ENCODE measurements at regions not wholly inside any gene's neighbourhood (a gene's known extent, or its start where the extent isn't known, plus 50 kb on each side); places are given as distances from the start of the nearest gene placed in this dataset.

DNA sequence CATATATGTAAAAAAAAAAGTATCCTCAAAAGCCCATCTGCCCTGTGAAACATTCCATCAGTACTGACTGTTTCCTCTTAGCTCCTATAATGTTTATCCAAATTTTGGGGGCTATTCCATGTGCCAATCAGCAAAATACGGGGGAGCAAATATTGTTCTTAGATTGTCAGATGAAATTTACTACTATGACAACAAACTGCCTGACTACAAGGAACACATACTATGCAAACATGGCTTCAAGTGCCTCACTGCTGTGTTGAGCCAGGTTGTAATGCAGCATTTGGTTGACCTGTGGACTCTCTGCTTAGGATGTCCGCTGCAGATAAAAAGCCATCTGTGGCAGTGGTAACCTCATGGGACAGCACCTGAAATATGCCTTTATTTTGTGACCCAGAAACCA, 98.2 kb upstream of the SCEL start:
- DNase-seq: no peak
- Histone ChIP-seq H3K4me3 (no peak overlapping the region), H3K27me3 (no peaks in the 10 kb centered on the region), H3K36me3 (no peaks in the 10 kb centered on the region), H3K27ac (no peak overlapping the region), H3K4me1 (no peaks in the 10 kb centered on the region), H3K9me3 (no peaks in the 10 kb centered on the region)
- intact Hi-C loops (cut with DNase I; ENCODE audit: low total_unique reads): no loop called here
- TF ChIP-seq, protein P1, sequence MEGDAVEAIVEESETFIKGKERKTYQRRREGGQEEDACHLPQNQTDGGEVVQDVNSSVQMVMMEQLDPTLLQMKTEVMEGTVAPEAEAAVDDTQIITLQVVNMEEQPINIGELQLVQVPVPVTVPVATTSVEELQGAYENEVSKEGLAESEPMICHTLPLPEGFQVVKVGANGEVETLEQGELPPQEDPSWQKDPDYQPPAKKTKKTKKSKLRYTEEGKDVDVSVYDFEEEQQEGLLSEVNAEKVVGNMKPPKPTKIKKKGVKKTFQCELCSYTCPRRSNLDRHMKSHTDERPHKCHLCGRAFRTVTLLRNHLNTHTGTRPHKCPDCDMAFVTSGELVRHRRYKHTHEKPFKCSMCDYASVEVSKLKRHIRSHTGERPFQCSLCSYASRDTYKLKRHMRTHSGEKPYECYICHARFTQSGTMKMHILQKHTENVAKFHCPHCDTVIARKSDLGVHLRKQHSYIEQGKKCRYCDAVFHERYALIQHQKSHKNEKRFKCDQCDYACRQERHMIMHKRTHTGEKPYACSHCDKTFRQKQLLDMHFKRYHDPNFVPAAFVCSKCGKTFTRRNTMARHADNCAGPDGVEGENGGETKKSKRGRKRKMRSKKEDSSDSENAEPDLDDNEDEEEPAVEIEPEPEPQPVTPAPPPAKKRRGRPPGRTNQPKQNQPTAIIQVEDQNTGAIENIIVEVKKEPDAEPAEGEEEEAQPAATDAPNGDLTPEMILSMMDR (IDR thresholded peaks at IDR 0.05): no peak

DNA sequence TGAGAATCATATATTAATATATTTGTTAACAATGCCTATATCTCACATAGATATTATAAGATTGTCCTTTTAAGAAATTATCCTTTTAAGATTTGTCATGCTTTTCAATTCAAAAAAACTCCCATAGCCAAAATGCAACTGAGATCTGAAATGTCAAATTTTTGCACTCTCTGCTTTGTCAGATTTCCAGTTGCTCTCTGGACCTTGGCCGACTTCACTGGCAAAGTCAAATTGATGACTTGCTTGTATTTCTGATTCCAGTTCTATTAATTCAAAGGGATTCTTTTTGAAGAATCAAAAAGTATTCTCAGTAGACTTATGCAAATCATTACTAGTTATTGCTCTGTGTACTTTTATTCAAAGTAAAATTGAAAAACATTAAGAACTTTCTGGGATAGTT, 101.2 kb upstream of the SCEL start:
- Histone ChIP-seq H3K27me3 (no peaks in the 10 kb centered on the region), H3K4me3 (no peak overlapping the region), H3K27ac (no peak overlapping the region), H3K36me3 (no peaks in the 10 kb centered on the region), H3K9me3 (no peaks in the 10 kb centered on the region), H3K4me1 (no peaks in the 10 kb centered on the region)
- intact Hi-C loops (cut with DNase I; ENCODE audit: low total_unique reads): no loop called here
- TF ChIP-seq, protein P1 (IDR thresholded peaks at IDR 0.05): no peak
- DNase-seq: no peak

DNA sequence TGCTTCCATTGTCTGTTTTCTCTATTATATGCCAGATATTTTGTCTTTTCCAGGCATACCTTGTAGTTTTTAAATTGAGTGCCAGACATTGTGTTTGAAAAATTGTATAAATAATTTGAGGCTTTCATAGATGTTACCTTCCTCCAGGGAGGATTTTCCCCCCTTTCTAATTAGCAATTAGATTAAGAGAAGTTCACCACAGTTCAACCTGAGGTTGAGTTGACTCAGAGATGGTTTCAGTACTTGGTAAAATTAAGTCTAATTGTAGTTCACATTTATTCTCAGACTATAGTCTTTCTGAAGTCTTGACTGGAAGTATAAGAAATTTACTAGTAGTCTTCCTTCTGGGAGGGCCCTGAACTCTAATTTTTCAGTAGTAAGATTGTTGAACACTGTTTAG, 104.1 kb upstream of the SCEL start:
- TF ChIP-seq, protein P1 (IDR thresholded peaks at IDR 0.05): no peak
- intact Hi-C loops (cut with DNase I; ENCODE audit: low total_unique reads): no loop called here
- no peak for DNase-seq

DNA sequence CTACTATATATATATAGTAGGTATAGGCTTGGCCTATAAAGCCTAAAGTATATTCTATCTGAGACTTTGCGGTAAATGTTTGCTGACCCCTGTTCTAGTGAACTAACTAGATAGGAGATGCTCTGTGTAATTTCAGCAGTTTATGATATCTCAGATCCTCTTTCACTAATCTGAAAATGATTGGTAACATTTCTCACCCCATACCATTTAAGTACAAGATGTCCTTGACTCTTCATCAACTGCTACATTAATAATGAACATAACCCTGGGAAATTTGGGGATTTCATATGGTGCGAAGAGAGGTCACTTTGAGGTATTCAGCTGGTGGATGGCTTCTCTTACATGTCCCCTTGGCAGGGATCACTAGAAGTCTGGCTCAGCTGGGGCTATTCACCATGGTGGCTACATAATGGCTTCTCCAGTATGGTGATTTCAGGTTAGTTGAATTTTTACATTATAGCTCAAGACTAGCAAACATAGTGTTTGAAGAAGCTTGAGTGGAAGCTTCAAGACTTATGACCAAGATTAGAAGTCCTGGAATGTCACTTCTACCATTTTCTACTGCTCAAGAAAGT, 103.6 kb upstream of the MYCBP2 start:
- TF ChIP-seq, protein P1 (IDR thresholded peaks at IDR 0.05): no peak
- no peaks in the 10 kb centered on the region for H3K9me3 ChIP-seq
- H3K4me1 ChIP-seq: no peaks in the 10 kb centered on the region
- no peaks in the 10 kb centered on the region for H3K36me3 ChIP-seq
- H3K4me3 ChIP-seq: no peak overlapping the region
- DNase-seq: no peak
- no peak overlapping the region for H3K27ac ChIP-seq
- intact Hi-C loops (cut with DNase I; ENCODE audit: low total_unique reads): no loop called here
- no peaks in the 10 kb centered on the region for H3K27me3 ChIP-seq

More for the DNA sequence above, 104.1 kb upstream of the SCEL start:
- Histone ChIP-seq H3K27ac (no peak overlapping the region), H3K4me1 (no peaks in the 10 kb centered on the region), H3K27me3 (no peaks in the 10 kb centered on the region), H3K36me3 (no peaks in the 10 kb centered on the region), H3K9me3 (no peaks in the 10 kb centered on the region), H3K4me3 (no peak overlapping the region)

DNA sequence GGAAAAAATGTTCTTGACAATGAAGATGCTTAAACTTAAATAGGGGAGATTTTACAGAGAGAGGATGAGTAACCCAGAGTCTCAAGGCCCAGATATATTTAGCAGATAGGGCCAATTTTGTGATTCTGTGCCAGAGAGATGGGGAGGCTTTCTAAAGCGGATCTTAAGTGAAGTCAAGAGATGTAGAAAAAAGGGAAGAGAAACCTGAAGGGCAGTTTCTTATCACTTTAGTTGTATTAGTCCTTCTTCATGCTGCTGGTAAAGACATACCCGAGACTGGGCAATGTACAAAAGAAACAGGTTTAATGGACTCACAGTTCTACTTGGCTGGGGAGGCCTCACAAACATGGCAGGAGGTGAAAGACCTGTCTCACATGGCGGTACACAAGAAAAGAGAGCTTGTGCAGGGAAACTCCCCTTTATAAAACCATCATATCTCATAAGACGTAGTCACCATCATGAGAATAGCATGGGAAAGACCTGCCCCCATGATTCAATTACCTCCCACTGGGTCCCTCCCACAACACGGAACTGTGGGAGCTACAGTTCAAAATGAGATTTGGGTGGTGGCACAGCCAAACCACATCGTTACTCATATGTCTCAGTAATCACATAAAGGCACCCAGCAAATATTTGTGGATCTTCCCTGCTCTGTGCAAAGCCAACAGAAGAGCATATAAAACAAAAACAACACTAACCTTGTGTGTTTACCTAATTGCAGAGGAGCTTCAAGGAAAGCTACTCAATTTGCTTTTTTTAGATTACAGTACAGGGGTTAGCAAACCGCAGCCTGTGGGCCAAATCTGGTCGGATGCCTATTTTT, 102.6 kb upstream of the MYCBP2 start:
- no peaks in the 10 kb centered on the region for H3K9me3 ChIP-seq
- DNase-seq: no peak
- no peak overlapping the region for H3K4me3 ChIP-seq
- H3K27ac ChIP-seq: no peak overlapping the region
- no peaks in the 10 kb centered on the region for H3K4me1 ChIP-seq
- H3K36me3 ChIP-seq: no peaks in the 10 kb centered on the region
- intact Hi-C loops (cut with DNase I; ENCODE audit: low total_unique reads): no loop called here
- TF ChIP-seq, protein P1 (IDR thresholded peaks at IDR 0.05): no peak
- H3K27me3 ChIP-seq: no peaks in the 10 kb centered on the region
